Keratinocyte (primary cell): ENCODE measurements at regions not wholly inside any gene's neighbourhood (a gene's known extent, or its start where the extent isn't known, plus 50 kb on each side); places are given as distances from the start of the nearest gene placed in this dataset.
A peak's percentile ranks its signal among the peaks of the same experiment; 100 is the strongest.
"Not testable (repeated sequence)": the region's sequence is repeated elsewhere in the genome, so short reads cannot be mapped to it uniquely, and the experiment has no call there.

Experiments
- DNase-seq: peaks from one replicate; pipeline ENCODE4 v3.0.0-alpha.2; 2011; ENCODE audit warnings: low read depth, missing footprints, low spot score
- FAIRE-seq: peaks from 2 replicates; lab custom pipeline; 2011; peaks lifted over from hg19 to GRCh38; lab: Jason Lieb, UNC
- H2AFZ ChIP-seq: 2 replicates; pipeline ENCODE4 v1.6.0; 2012; ENCODE audit warnings: low read length, control low read depth, inconsistent platforms; ENCODE audit not compliant: control insufficient read depth
- H3K27ac ChIP-seq: 2 replicates; pipeline ENCODE4 v1.5.1; 2011; ENCODE audit warnings: low read length; ENCODE audit not compliant: control insufficient read depth, insufficient read depth
- H3K27me3 ChIP-seq: 3 replicates; pipeline ENCODE4 v1.6.0; 2011; ENCODE audit warnings: low read length; ENCODE audit not compliant: control insufficient read depth, insufficient read depth; ENCODE audit errors: extremely low read depth
- H3K36me3 ChIP-seq, 2 experiments: 2 replicates in 1 of 2; 3 replicates in 1 of 2; pipeline ENCODE4 v1.5.1; 2011; ENCODE audit warnings: low read length in 2 of 2, mild to moderate bottlenecking in 1 of 2; ENCODE audit not compliant: control insufficient read depth in 2 of 2, insufficient read depth in 2 of 2; ENCODE audit errors: extremely low read depth in 1 of 2
- H3K4me1 ChIP-seq: 3 replicates; pipeline ENCODE4 v1.5.1; 2011; ENCODE audit warnings: low read length; ENCODE audit not compliant: control insufficient read depth, insufficient read depth; ENCODE audit errors: extremely low read depth
- H3K4me2 ChIP-seq: 3 replicates; pipeline ENCODE4 v1.6.0; 2011; ENCODE audit warnings: low read depth, low read length; ENCODE audit not compliant: control insufficient read depth, insufficient read depth; ENCODE audit errors: extremely low read depth
- H3K4me3 ChIP-seq, 3 experiments: fragments of 200-600 bp in 1 of 3; sonication (generic) in 1 of 3; 2 replicates in 2 of 3; 3 replicates in 1 of 3; pipeline ENCODE4 v1.5.1; 2011 to 2016; ENCODE audit warnings: low read length in 3 of 3, mild to moderate bottlenecking in 3 of 3, control low read depth in 2 of 3, inconsistent platforms in 1 of 3, low read depth in 1 of 3, mixed read lengths in 1 of 3, mixed run types in 1 of 3, moderate library complexity in 1 of 3; ENCODE audit not compliant: control insufficient read depth in 2 of 3, insufficient read depth in 2 of 3; ENCODE audit errors: extremely low read depth in 1 of 3
- H3K79me2 ChIP-seq: 2 replicates; pipeline ENCODE4 v1.6.0; 2012; ENCODE audit warnings: low read length; ENCODE audit not compliant: control insufficient read depth, insufficient read depth
- H3K9ac ChIP-seq: 3 replicates; pipeline ENCODE4 v1.6.0; 2011; ENCODE audit warnings: low read length; ENCODE audit not compliant: control insufficient read depth, insufficient read depth; ENCODE audit errors: extremely low read depth
- H3K9me1 ChIP-seq: 3 replicates; pipeline ENCODE4 v1.6.0; 2011; ENCODE audit warnings: low read length; ENCODE audit not compliant: control insufficient read depth, insufficient read depth; ENCODE audit errors: extremely low read depth
- H3K9me3 ChIP-seq: 2 replicates; pipeline ENCODE4 v1.5.1; 2012; ENCODE audit warnings: low read depth, low read length; ENCODE audit not compliant: control insufficient read depth
- H4K20me1 ChIP-seq: 3 replicates; pipeline ENCODE4 v1.6.0; 2011; ENCODE audit warnings: low read length; ENCODE audit not compliant: control insufficient read depth, insufficient read depth; ENCODE audit errors: extremely low read depth
- CTCF ChIP-seq, 3 experiments: IDR thresholded peaks in 1 of 3; conservative IDR thresholded peaks in 1 of 3; optimal IDR thresholded peaks in 1 of 3; 2 replicates in 2 of 3; 3 replicates in 1 of 3; pipeline versions ENCODE3 to v1.5.1; 2011; ENCODE audit warnings: low read length in 3 of 3, mild to moderate bottlenecking in 3 of 3, moderate library complexity in 2 of 3, control low read depth in 1 of 3, inconsistent platforms in 1 of 3; ENCODE audit not compliant: insufficient read depth in 2 of 3; ENCODE audit errors: extremely low read depth in 1 of 3
- EZH2 ChIP-seq: IDR thresholded peaks from one replicate; pipeline ENCODE4 v1.6.1; 2012; ENCODE audit warnings: inconsistent platforms, mild to moderate bottlenecking, low read length, moderate library complexity
- dilution Hi-C: fragments of 300-500 bp; cut with MboI; formaldehyde crosslinking; loops from one replicate; pipeline ENCODE4 v1.7.0; 2020; ENCODE audit warnings: low sequenced_read_pairs; ENCODE audit not compliant: extremely low pct_ligation_motif_present

- no peaks in the 10 kb centered on the region for H3K9me3 ChIP-seq
- TF ChIP-seq EZH2 (no peak), CTCF (optimal IDR thresholded peaks at IDR 0.05 in 1 of 3, IDR thresholded peaks at IDR 0.05 in 1 of 3, conservative IDR thresholded peaks at IDR 0.05 in 1 of 3; ENCODE audit: extremely low read depth in 1 of 3, insufficient read depth in 2 of 3, low read length in 3 of 3) (no peak)
- H2AFZ ChIP-seq: no peak overlapping the region
- no peak overlapping the region for H3K9ac ChIP-seq
- DNase-seq (peak; percentile 15), FAIRE-seq (no peak)
- H3K36me3 ChIP-seq: no peaks in the 10 kb centered on the region
- H3K9me1 ChIP-seq: no peaks in the 10 kb centered on the region
- H3K79me2 ChIP-seq: no peaks in the 10 kb centered on the region
- H4K20me1 ChIP-seq: no peaks in the 10 kb centered on the region
- H3K4me2 ChIP-seq: no peak overlapping the region
- dilution Hi-C loops: no loop called here
- no peak overlapping the region for H3K27ac ChIP-seq
- no peak overlapping the region for H3K4me3 ChIP-seq
- H3K27me3 ChIP-seq: no peaks in the 10 kb centered on the region
- peaks cover 15% of the 10 kb centered on the region for H3K4me1 ChIP-seq
Observed at GRCh38 chr4:60729194-60729593, 470.9 kb upstream of the ADGRL3 start.

GRCh38 chr4:60729764-60730163, 470.4 kb upstream of the ADGRL3 start:
- FAIRE-seq, H3K9me3 ChIP-seq, H3K4me2 ChIP-seq, H2AFZ ChIP-seq, H3K4me3 ChIP-seq, H3K4me1 ChIP-seq, H3K27me3 ChIP-seq, H3K9ac ChIP-seq, DNase-seq, H3K36me3 ChIP-seq, H3K9me1 ChIP-seq, H4K20me1 ChIP-seq, dilution Hi-C loops, H3K27ac ChIP-seq, H3K79me2 ChIP-seq: not testable (repeated sequence)

GRCh38 chr4:60737858-60738257, 462.3 kb upstream of the ADGRL3 start:
- dilution Hi-C loops: no loop called here
- no peak for FAIRE-seq

More at GRCh38 chr4:60737858-60738257, 462.3 kb upstream of the ADGRL3 start:
- Histone ChIP-seq H3K36me3 (no peaks in the 10 kb centered on the region), H3K27me3 (no peaks in the 10 kb centered on the region), H3K9me1 (no peaks in the 10 kb centered on the region), H4K20me1 (no peaks in the 10 kb centered on the region), H2AFZ (no peak overlapping the region), H3K79me2 (no peaks in the 10 kb centered on the region), H3K9ac (no peak overlapping the region), H3K4me1 (no peaks in the 10 kb centered on the region), H3K9me3 (no peaks in the 10 kb centered on the region), H3K27ac (no peak overlapping the region), H3K4me3 (no peak overlapping the region), H3K4me2 (no peak overlapping the region)
- TF ChIP-seq EZH2 (no peak), CTCF (optimal IDR thresholded peaks at IDR 0.05 in 1 of 3, IDR thresholded peaks at IDR 0.05 in 1 of 3, conservative IDR thresholded peaks at IDR 0.05 in 1 of 3; ENCODE audit: extremely low read depth in 1 of 3, insufficient read depth in 2 of 3, low read length in 3 of 3) (no peak)
- DNase-seq: no peak
